HL-60 (cell line): ENCODE measurements at regions not wholly inside any gene's neighbourhood (a gene's known extent, or its start where the extent isn't known, plus 50 kb on each side); places are given as distances from the start of the nearest gene placed in this dataset.

Experiments used
- DNase-seq, 2 experiments: peaks; one replicate each; pipeline ENCODE4 v3.0.0-alpha.2; 2010 to 2020; ENCODE audit warnings: low read depth in 1 of 2, low spot score in 1 of 2
- H3K27ac ChIP-seq: fragments of 250-450 bp; sonication (Bioruptor Pico); replicated peaks from 2 replicates; pipeline ENCODE4 v1.5.1; 2020; ENCODE audit warnings: mild to moderate bottlenecking, moderate library complexity
- H3K27me3 ChIP-seq: fragments of 250-450 bp; sonication (Bioruptor Pico); 2 replicates; pipeline ENCODE4 v1.5.1; 2021; ENCODE audit warnings: mild to moderate bottlenecking, moderate library complexity; ENCODE audit not compliant: insufficient read depth, poor library complexity, severe bottlenecking
- H3K4me3 ChIP-seq: replicated peaks from 2 replicates; pipeline ENCODE4 v1.5.1; 2011; ENCODE audit warnings: mild to moderate bottlenecking, control low read depth, low read length; ENCODE audit not compliant: insufficient read depth
- CTCF ChIP-seq: IDR thresholded peaks from one replicate; pipeline ENCODE4 v1.5.1; 2011; ENCODE audit warnings: low read length, control low read depth, inconsistent platforms; ENCODE audit not compliant: insufficient read depth
- GABPA ChIP-seq: IDR thresholded peaks from 2 replicates; pipeline ENCODE4 v1.6.1; 2012; ENCODE audit warnings: low read depth
- POLR2AphosphoS5 ChIP-seq: IDR thresholded peaks from 2 replicates; pipeline ENCODE4 v1.6.1; 2012; ENCODE audit warnings: low read depth
- REST ChIP-seq: IDR thresholded peaks from 2 replicates; pipeline ENCODE4 v1.6.1; 2012; ENCODE audit warnings: low read depth; ENCODE audit not compliant: insufficient replicate concordance
- SPI1 ChIP-seq: IDR thresholded peaks from 2 replicates; pipeline ENCODE4 v1.6.1; 2012; ENCODE audit warnings: low read depth, mild to moderate bottlenecking, borderline replicate concordance

- H3K27me3 ChIP-seq: no peaks in the 10 kb centered on the region
- DNase-seq: no peak
- no peak overlapping the region for H3K4me3 ChIP-seq
- no peak for TF ChIP-seq GABPA
- TF ChIP-seq REST: no peak
- no peak overlapping the region for H3K27ac ChIP-seq
These were observed 614.2 kb upstream of the COBL start for GRCh38 chr7:51930834-51931233.

- no peak for DNase-seq
- TF ChIP-seq REST (no peak), SPI1 (no peak), CTCF (no peak), GABPA (no peak), POLR2AphosphoS5 (no peak)
- H3K27me3 ChIP-seq: no peaks in the 10 kb centered on the region
- H3K4me3 ChIP-seq: no peak overlapping the region
- H3K27ac ChIP-seq: no peak overlapping the region
These were observed 613.2 kb upstream of the COBL start for GRCh38 chr7:51929818-51930217.

GRCh38 chr7:51927738-51928137, 611.1 kb upstream of the COBL start:
- no peak for TF ChIP-seq POLR2AphosphoS5
- no peak for TF ChIP-seq CTCF
- no peak for TF ChIP-seq SPI1
- no peak for TF ChIP-seq REST
- no peak for TF ChIP-seq GABPA
- Histone ChIP-seq H3K27ac (no peak overlapping the region), H3K27me3 (no peaks in the 10 kb centered on the region), H3K4me3 (no peak overlapping the region)
- no peak for DNase-seq

GRCh38 chr7:51918581-51918980, 602.0 kb upstream of the COBL start:
- TF ChIP-seq CTCF (no peak), REST (no peak), POLR2AphosphoS5 (no peak)
- Histone ChIP-seq H3K27me3 (no peaks in the 10 kb centered on the region), H3K4me3 (no peak overlapping the region), H3K27ac (no peak overlapping the region)
- no peak for DNase-seq
